HG03196 (cell line): ENCODE measurements at regions not wholly inside any gene's neighbourhood (a gene's known extent, or its start where the extent isn't known, plus 50 kb on each side); places are given as distances from the start of the nearest gene placed in this dataset.

Experiments used
- ATAC-seq: cut with Tn5 transposase; IDR thresholded peaks from one replicate; pipeline ENCODE4 v1.9.1; 2021; ENCODE audit not compliant: unreplicated experiment

DNA sequence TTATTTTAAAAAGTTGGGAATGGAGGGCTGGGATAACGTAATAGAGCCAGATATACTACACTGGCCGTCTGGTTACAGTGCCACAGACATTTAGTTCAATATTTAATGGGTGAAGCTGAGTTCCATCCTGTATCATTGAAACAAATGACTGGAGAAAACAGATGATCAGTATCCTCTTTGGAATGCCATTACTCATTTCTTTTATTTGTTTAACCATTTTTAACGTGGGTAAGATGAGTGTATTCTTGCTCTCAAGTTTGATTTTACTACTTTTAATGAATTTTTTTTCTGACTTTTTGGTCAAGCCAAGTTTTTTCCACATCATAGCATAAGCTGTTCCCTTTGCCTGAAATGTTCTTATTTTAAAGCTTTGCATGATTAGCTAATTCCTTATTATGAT is 53.9 kb upstream of the GRM7 start:
- no peak for ATAC-seq

DNA sequence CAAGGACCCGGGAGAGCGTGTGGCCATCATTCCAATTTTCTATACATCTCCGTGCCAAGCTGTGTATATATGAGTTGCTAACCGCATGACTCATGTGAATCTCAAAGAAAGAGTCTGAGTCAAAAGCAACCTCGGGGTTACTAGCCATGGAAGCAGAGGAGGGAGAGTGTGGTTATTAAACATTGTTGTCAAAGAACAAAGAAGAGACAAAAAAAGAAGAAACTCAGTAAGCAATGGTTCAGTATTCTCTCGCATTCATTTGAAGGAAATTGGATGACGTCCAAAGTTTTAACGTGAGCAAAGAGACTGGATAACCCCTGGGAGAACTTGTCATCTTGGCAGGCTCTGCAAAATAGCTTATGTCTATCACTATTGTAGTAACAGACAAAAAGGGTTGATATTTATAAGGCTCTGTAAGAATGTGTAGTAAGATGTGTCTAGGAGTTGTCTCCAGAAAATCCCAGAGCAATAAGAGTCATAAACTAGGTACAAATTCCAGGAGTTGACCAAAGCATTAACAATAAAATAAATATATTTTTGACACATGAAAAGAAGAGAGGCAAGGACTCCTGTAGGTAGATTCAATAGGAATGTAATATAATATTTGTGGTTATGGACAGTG is 52.8 kb upstream of the GRM7 start:
- ATAC-seq: no peak

DNA sequence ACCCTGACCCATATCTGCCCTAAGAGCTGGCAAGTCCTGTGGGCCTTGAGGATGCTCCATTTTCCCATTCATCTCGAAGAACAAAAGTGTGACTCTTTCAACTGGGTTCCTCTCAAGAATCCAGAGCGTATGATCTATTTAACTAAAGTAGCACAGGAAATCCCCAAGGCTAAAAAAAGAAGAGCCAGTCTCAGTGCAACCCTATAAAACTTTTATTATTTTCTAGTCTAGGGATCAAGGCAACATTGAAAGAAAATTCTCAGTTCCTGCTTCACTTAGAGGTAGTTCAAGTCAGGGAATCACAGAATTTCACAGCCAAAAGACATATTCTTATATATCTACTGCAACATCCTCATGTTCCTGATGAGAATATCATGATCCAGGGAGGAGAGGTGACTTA is 51.6 kb upstream of the GRM7 start:
- ATAC-seq: no peak
